ENCODE measurements at regions not wholly inside any gene's neighbourhood (a gene's known extent, or its start where the extent isn't known, plus 50 kb on each side); places are given as distances from the start of the nearest gene placed in this dataset.

DNA sequence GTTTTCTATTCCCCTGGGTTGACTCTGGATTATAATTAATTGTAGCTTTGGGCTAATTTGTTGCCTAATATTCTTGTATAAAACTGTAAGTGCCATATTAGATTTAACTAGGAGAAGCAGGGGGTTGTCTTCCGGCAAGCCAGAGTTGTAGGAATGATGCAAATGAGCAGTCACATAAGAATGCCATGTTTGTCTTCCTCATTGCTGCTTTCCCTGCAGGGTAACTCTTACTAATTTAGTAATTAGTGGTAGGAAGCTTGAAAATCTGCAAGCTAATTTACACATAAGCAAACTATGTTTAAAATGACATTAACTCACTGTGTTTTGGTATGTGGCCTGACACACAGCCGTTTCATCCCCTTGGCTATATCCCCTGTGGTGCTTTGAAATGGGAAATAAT lies 527.8 kb downstream of the KCTD16 start:
- TF ChIP-seq, protein P1, sequence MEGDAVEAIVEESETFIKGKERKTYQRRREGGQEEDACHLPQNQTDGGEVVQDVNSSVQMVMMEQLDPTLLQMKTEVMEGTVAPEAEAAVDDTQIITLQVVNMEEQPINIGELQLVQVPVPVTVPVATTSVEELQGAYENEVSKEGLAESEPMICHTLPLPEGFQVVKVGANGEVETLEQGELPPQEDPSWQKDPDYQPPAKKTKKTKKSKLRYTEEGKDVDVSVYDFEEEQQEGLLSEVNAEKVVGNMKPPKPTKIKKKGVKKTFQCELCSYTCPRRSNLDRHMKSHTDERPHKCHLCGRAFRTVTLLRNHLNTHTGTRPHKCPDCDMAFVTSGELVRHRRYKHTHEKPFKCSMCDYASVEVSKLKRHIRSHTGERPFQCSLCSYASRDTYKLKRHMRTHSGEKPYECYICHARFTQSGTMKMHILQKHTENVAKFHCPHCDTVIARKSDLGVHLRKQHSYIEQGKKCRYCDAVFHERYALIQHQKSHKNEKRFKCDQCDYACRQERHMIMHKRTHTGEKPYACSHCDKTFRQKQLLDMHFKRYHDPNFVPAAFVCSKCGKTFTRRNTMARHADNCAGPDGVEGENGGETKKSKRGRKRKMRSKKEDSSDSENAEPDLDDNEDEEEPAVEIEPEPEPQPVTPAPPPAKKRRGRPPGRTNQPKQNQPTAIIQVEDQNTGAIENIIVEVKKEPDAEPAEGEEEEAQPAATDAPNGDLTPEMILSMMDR (IDR thresholded peaks at IDR 0.05; ENCODE audit: low read depth, low read length): no peak
- TF ChIP-seq POLR2A (IDR thresholded peaks at IDR 0.05; ENCODE audit: extremely low read depth, insufficient read length): no peak
- TF ChIP-seq, protein P2, sequence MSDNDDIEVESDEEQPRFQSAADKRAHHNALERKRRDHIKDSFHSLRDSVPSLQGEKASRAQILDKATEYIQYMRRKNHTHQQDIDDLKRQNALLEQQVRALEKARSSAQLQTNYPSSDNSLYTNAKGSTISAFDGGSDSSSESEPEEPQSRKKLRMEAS (IDR thresholded peaks at IDR 0.05; ENCODE audit: low read depth, low read length): no peak

Measured in NB4 (cell line).